HCT116 (cell line): ENCODE measurements at regions not wholly inside any gene's neighbourhood (a gene's known extent, or its start where the extent isn't known, plus 50 kb on each side); places are given as distances from the start of the nearest gene placed in this dataset.

Experiments
- ATF3 ChIP-seq: IDR thresholded peaks from 2 replicates; pipeline ENCODE4 v1.6.1; 2012
- POLR2A ChIP-seq: IDR thresholded peaks from 2 replicates; pipeline ENCODE4 v1.7.0; 2011; ENCODE audit warnings: borderline replicate concordance; ENCODE audit not compliant: insufficient read depth, insufficient read length; ENCODE audit errors: extremely low read depth
- SP1 ChIP-seq: IDR thresholded peaks from 2 replicates; pipeline ENCODE4 v1.6.1; 2012; ENCODE audit warnings: low read depth
- TCF7L2 ChIP-seq: IDR thresholded peaks from 2 replicates; pipeline ENCODE4 v1.7.0; 2011; ENCODE audit warnings: borderline replicate concordance, inconsistent platforms; ENCODE audit not compliant: insufficient read depth, insufficient read length; ENCODE audit errors: extremely low read depth
- ZFX ChIP-seq: fragments of 450-650 bp; IDR thresholded peaks from 2 replicates; pipeline ENCODE4 v1.6.1; 2017
- TF ChIP-seq, protein P1 (sequence below), 3 experiments: fragments of 200-600 bp in 1 of 3; sonication (generic) in 1 of 3; IDR thresholded peaks in 2 of 3; conservative IDR thresholded peaks in 1 of 3; 2 replicates each; pipeline ENCODE4 v1.5.1; 2012 to 2017; ENCODE audit warnings: low read depth in 2 of 3, low read length in 2 of 3, antibody characterized with exemption in 1 of 3, borderline replicate concordance in 1 of 3, control low read depth in 1 of 3, mild to moderate bottlenecking in 1 of 3, mixed read lengths in 1 of 3, mixed run types in 1 of 3, moderate library complexity in 1 of 3; ENCODE audit not compliant: insufficient read depth in 1 of 3

DNA sequence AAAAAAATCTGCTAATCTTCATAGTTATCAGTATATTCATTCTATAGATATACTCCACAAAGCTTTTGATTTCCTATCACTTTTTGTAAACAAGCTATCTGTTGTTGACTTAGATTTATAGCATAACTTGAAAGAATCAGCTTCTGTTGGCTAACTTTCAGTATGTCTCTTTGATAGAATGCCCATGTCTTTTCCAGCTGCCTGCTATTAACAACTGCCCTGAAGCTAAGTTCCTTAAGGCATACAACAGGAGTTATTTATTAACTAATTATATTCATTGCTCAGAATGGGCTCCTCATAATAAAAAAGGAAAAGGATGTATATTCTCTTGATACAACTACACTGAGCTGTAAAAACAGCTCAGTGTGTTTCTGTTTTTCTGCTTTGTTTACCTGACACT, 293.9 kb downstream of the TUSC7 start:
- TF ChIP-seq SP1 (no peak), TCF7L2 (no peak), ZFX (no peak), ATF3 (no peak), POLR2A (no peak)
- TF ChIP-seq, protein P1, sequence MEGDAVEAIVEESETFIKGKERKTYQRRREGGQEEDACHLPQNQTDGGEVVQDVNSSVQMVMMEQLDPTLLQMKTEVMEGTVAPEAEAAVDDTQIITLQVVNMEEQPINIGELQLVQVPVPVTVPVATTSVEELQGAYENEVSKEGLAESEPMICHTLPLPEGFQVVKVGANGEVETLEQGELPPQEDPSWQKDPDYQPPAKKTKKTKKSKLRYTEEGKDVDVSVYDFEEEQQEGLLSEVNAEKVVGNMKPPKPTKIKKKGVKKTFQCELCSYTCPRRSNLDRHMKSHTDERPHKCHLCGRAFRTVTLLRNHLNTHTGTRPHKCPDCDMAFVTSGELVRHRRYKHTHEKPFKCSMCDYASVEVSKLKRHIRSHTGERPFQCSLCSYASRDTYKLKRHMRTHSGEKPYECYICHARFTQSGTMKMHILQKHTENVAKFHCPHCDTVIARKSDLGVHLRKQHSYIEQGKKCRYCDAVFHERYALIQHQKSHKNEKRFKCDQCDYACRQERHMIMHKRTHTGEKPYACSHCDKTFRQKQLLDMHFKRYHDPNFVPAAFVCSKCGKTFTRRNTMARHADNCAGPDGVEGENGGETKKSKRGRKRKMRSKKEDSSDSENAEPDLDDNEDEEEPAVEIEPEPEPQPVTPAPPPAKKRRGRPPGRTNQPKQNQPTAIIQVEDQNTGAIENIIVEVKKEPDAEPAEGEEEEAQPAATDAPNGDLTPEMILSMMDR (IDR thresholded peaks at IDR 0.05 in 2 of 3, conservative IDR thresholded peaks at IDR 0.05 in 1 of 3; ENCODE audit: borderline replicate concordance in 1 of 3, insufficient read depth in 1 of 3, low read depth in 2 of 3, low read length in 2 of 3): no peak
